Common myeloid progenitor, CD34-positive (primary cell): ENCODE measurements at regions not wholly inside any gene's neighbourhood (a gene's known extent, or its start where the extent isn't known, plus 50 kb on each side); places are given as distances from the start of the nearest gene placed in this dataset.

Experiments
- CTCF ChIA-PET: fragments of 350-600 bp; sonication (Branson Sonifier 250); formaldehyde crosslinking; loops from one replicate; lab custom pipeline; 2021; ENCODE audit warnings: antibody characterized with exemption; lab: Charles Lee
- POLR2A ChIA-PET: fragments of 350-600 bp; sonication (Branson Sonifier 250); formaldehyde crosslinking; loops from one replicate; lab custom pipeline; 2021; ENCODE audit warnings: antibody characterized with exemption; lab: Charles Lee
- DNase-seq, 3 donors: peaks; one replicate each; pipeline versions ENCODE4 v3.0.0 to v3.0.0-alpha.2; 2013
- H3K27ac ChIP-seq, 2 experiments: 1 replicate in 1 of 2; 2 replicates in 1 of 2; pipeline ENCODE4 v1.7.0; 2013; ENCODE audit warnings: inconsistent platforms in 2 of 2, low read length in 2 of 2, mild to moderate bottlenecking in 2 of 2, low read depth in 1 of 2, moderate library complexity in 1 of 2; ENCODE audit not compliant: severe bottlenecking in 2 of 2, insufficient read depth in 1 of 2, poor library complexity in 1 of 2
- H3K27me3 ChIP-seq, 5 experiments: replicated peaks in 2 of 5; 1 replicate in 3 of 5; 2 replicates in 2 of 5; pipeline versions ENCODE4 v1.6.1 to v1.7.0; 2013; ENCODE audit warnings: low read length in 4 of 5, mild to moderate bottlenecking in 2 of 5, moderate library complexity in 2 of 5, inconsistent platforms in 1 of 5; ENCODE audit not compliant: insufficient read depth in 5 of 5, control insufficient read depth in 4 of 5
- H3K36me3 ChIP-seq, 4 experiments: 1 replicate in 2 of 4; 2 replicates in 2 of 4; pipeline versions ENCODE4 v1.6.1 to v1.7.0; 2013; ENCODE audit warnings: low read length in 3 of 4, control low read depth in 1 of 4, mild to moderate bottlenecking in 1 of 4; ENCODE audit not compliant: control insufficient read depth in 4 of 4, insufficient read depth in 4 of 4
- H3K4me1 ChIP-seq, 4 experiments: 1 replicate in 3 of 4; 2 replicates in 1 of 4; pipeline versions ENCODE4 v1.6.1 to v1.7.1; 2013; ENCODE audit warnings: low read length in 3 of 4, mild to moderate bottlenecking in 3 of 4, control low read depth in 1 of 4, inconsistent platforms in 1 of 4, moderate library complexity in 1 of 4; ENCODE audit not compliant: control insufficient read depth in 4 of 4, insufficient read depth in 4 of 4; ENCODE audit errors: control extremely low read depth in 1 of 4
- H3K4me3 ChIP-seq, 7 experiments: 1 replicate in 4 of 7; 2 replicates in 3 of 7; pipeline versions ENCODE4 v1.5.1 to v1.7.0; 2013; ENCODE audit warnings: mild to moderate bottlenecking in 7 of 7, low read length in 6 of 7, moderate library complexity in 6 of 7, inconsistent platforms in 2 of 7, low read depth in 2 of 7, control low read depth in 1 of 7; ENCODE audit not compliant: insufficient read depth in 4 of 7, control insufficient read depth in 1 of 7; ENCODE audit errors: extremely low read depth in 1 of 7
- H3K9me3 ChIP-seq, 5 experiments: 1 replicate in 4 of 5; 2 replicates in 1 of 5; pipeline versions ENCODE4 v1.6.1 to v1.7.1; 2013; ENCODE audit warnings: low read length in 4 of 5, mild to moderate bottlenecking in 2 of 5, inconsistent platforms in 1 of 5, low read depth in 1 of 5, moderate library complexity in 1 of 5; ENCODE audit not compliant: control insufficient read depth in 4 of 5, insufficient read depth in 2 of 5; ENCODE audit errors: control extremely low read depth in 1 of 5
- WGBS: methylation state at CpG from one replicate; pipeline ENCODE4 v1.1.5; 2013; ENCODE audit not compliant: insufficient coverage; 5-methylcytosine and 5-hydroxymethylcytosine counted together

- WGBS, result no CpG with 5 or more reads among the region's 2 CpGs
- peaks cover 0 to 2% (median 0%) of the 10 kb centered on the region in 5 experiments for H3K27me3 ChIP-seq
- POLR2A ChIA-PET, result no interaction called here
- no peaks in the 10 kb centered on the region for H3K36me3 ChIP-seq
- H3K9me3 ChIP-seq, result no peaks in the 10 kb centered on the region
- no peaks in the 10 kb centered on the region for H3K4me1 ChIP-seq
- CTCF ChIA-PET, result no interaction called here
- no peak overlapping the region for H3K27ac ChIP-seq
- no peak overlapping the region for H3K4me3 ChIP-seq
- no peak for DNase-seq
Measured at GRCh38 chr16:54706406-54706805, 224.3 kb upstream of the IRX5 start.

DNA sequence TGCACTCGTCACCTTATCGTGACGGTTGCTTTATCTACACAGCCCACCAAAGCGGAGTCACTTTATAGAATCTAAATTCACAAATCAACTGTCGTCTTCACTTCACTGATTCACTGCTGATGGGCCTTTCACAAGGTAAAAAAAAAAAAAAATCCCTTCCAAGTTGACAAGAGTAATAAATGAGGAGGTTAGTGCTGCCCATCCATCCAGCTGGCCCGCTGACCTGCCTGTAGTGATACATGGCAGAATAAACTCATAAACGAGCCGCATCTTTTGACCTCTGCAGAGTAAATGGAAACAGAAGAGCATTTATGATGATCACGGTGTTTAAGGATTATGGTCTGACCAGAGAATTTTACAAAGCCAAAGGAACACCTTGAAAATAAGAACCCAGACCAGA, 227.3 kb upstream of the IRX5 start:
- Histone ChIP-seq H3K27me3 (peaks cover 0 to 5% (median 0%) of the 10 kb centered on the region in 5 experiments), H3K9me3 (peaks cover 0 to 2% (median 0%) of the 10 kb centered on the region in 5 experiments), H3K4me3 (no peak overlapping the region), H3K36me3 (no peaks in the 10 kb centered on the region), H3K27ac (no peak overlapping the region), H3K4me1 (no peaks in the 10 kb centered on the region)
- WGBS, result 100% methylated on average over 3 of the region's 9 CpGs
- DNase-seq, result no peak
- CTCF ChIA-PET, result no interaction called here
- POLR2A ChIA-PET, result no interaction called here

DNA sequence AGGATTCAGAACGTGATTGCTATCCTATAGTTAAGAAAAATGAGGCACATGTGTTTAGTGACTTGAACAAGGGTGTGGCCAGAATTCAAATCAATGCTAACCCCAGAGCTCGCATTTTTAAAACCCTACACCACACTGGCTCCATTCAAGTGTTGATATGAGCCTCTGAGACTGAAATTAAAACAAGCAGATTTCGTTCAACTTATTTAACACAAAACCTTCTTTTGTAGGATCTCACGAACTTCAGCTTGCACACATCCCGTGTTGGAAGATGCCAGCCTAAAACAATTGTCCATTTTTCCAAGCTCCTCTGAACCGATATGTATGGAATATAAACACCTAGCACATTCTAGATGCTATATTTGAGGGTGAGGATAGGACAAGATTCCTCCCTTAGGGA, 231.0 kb upstream of the IRX5 start:
- POLR2A ChIA-PET, result no interaction called here
- CTCF ChIA-PET, result no interaction called here
- 83% methylated on average over 5 of the region's 6 CpGs for WGBS
- no peaks in the 10 kb centered on the region for H3K4me1 ChIP-seq
- no peak overlapping the region for H3K4me3 ChIP-seq
- H3K9me3 ChIP-seq, result peaks cover 0 to 2% (median 0%) of the 10 kb centered on the region in 5 experiments
- H3K36me3 ChIP-seq, result no peaks in the 10 kb centered on the region
- no peak overlapping the region for H3K27ac ChIP-seq
- peaks cover 0 to 6% (median 4%) of the 10 kb centered on the region in 5 experiments for H3K27me3 ChIP-seq
- DNase-seq, result no peak

- ChIA-PET CTCF (interaction anchor here (0.9 kb wide), 1 partner anchor 11 kb away, joined by 3 read pairs; no protein-coding TSS in a partner anchor), POLR2A (no interaction called here)
- H3K4me3 ChIP-seq, result no peak overlapping the region
- H3K9me3 ChIP-seq, result peaks cover 0 to 2% (median 0%) of the 10 kb centered on the region in 5 experiments
- H3K4me1 ChIP-seq, result no peaks in the 10 kb centered on the region
- DNase-seq, result no peak
- peaks cover 0 to 6% (median 4%) of the 10 kb centered on the region in 5 experiments for H3K27me3 ChIP-seq
- no peak overlapping the region for H3K27ac ChIP-seq
- H3K36me3 ChIP-seq, result no peaks in the 10 kb centered on the region
- 94% methylated on average over 4 of the region's 8 CpGs for WGBS
Measured at GRCh38 chr16:54697677-54698076, 233.0 kb upstream of the IRX5 start.

DNA sequence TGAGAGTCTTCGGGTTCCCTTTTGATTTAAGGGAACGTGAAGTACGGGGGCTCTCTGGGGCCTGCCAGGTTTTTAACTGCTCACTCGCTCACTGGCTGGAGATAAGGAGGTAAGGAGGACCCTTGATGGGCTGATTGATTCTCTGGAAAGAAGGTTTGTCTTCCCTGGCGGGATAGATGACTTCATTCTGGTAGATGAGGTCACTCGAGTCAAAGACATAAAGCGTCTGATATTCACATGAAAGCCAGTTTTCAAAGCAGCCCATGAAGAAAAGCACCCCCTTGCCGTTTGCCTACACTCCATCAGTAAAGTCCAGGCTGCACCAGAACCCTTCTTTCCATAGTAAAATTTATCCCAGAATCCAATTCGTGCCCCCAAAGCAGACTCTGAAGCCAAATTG, 233.7 kb upstream of the IRX5 start:
- Histone ChIP-seq H3K27me3 (peaks cover 0 to 6% (median 4%) of the 10 kb centered on the region in 5 experiments), H3K4me1 (no peaks in the 10 kb centered on the region), H3K27ac (no peak overlapping the region), H3K4me3 (no peak overlapping the region), H3K9me3 (peaks cover 0 to 2% (median 0%) of the 10 kb centered on the region in 5 experiments), H3K36me3 (no peaks in the 10 kb centered on the region)
- POLR2A ChIA-PET, result no interaction called here
- no peak for DNase-seq
- 89% methylated on average over 9 of the region's 9 CpGs for WGBS
- CTCF ChIA-PET, result interaction anchor here (0.9 kb wide), 1 partner anchor 12 kb away, joined by 3 read pairs; no protein-coding TSS in a partner anchor

DNA sequence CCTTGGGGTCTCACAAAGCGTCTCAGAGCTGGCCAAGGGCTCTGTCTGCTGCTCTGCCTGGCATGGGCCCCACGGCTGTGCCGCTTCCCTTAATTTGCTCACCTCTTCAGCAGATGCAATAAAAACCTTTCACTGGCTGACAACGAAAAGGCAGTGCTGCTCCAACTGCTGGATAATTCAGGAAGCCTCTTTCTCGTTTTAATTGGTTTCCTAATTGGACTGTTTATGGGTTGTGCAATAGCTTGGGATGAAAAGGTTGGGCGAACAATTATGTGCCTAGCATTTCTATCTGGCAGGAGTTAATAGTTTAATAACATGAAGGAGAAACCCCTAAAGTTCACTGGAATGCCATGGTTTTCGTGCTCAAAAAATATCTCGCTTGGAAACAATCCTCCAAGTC, 234.1 kb upstream of the IRX5 start:
- Histone ChIP-seq H3K27ac (no peak overlapping the region), H3K27me3 (peaks cover 0 to 7% (median 4%) of the 10 kb centered on the region in 5 experiments), H3K4me1 (no peaks in the 10 kb centered on the region), H3K36me3 (no peaks in the 10 kb centered on the region), H3K9me3 (peaks cover 0 to 2% (median 0%) of the 10 kb centered on the region in 5 experiments), H3K4me3 (no peak overlapping the region)
- POLR2A ChIA-PET, result no interaction called here
- CTCF ChIA-PET, result no interaction called here
- no peak for DNase-seq
- WGBS, result 89% methylated on average over 6 of the region's 8 CpGs

- H3K27me3 ChIP-seq, result peaks cover 0 to 7% (median 2%) of the 10 kb centered on the region in 5 experiments
- POLR2A ChIA-PET, result no interaction called here
- CTCF ChIA-PET, result no interaction called here
- WGBS, result 100% methylated on average over 1 of the region's 2 CpGs
- peaks cover 0 to 1% (median 0%) of the 10 kb centered on the region in 5 experiments for H3K9me3 ChIP-seq
- H3K27ac ChIP-seq, result no peak overlapping the region
- no peak overlapping the region for H3K4me3 ChIP-seq
- H3K4me1 ChIP-seq, result no peaks in the 10 kb centered on the region
- no peaks in the 10 kb centered on the region for H3K36me3 ChIP-seq
- DNase-seq, result no peak
Measured at GRCh38 chr16:54694651-54695050, 236.0 kb upstream of the IRX5 start.
